ENCODE measurements at regions not wholly inside any gene's neighbourhood (a gene's known extent, or its start where the extent isn't known, plus 50 kb on each side); places are given as distances from the start of the nearest gene placed in this dataset.

DNA sequence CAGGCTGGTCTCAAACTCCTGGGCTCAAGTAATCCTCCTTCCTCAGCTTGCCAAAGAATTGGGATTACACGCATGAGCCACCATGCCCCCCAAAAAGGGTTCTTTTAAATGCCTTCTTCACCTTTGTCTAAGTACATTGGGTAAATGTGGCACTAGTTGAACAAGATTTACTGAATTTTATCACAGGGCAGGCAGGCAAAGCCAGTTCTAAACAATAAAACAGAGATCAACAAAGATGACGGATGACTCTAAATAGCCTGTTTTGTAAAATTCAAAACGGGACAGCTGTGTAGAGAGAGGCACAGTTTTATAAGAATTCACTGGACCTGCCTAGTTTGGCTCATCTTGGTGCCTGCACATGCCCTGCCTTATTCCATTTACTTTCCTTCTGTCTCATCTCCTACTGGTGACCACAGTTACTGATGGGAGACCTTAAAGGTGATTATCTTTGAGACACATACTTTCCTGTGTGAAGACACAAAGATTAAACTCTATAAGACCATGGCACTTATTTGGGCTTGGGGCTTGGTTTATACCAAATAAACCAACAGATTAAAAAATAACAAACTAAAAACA, 149.6 kb upstream of the DMRT1 start:
- DNase-seq (ENCODE audit: low read depth, low spot score) (no peak), FAIRE-seq (no peak)
- intact Hi-C loops (cut with micrococcal nuclease) = no loop called here
- Histone ChIP-seq H3K4me2 (ENCODE audit: insufficient read depth, low read length) (no peak overlapping the region), H3K27ac (ENCODE audit: insufficient read depth, low read depth, low read length) (peak overlapping the region; percentile 86), H3K36me3 (ENCODE audit: control insufficient read depth in 2 of 2, extremely low read depth in 1 of 2, insufficient read depth in 2 of 2, low read length in 2 of 2) (no peaks in the 10 kb centered on the region), H3K4me1 (ENCODE audit: control insufficient read depth, extremely low read depth, insufficient read depth, low read length) (peaks cover 57% of the 10 kb centered on the region), H3K4me3 (replicated peaks in 1 of 3; ENCODE audit: insufficient read depth in 1 of 3, low read depth in 1 of 3, low read length in 3 of 3) (no peak overlapping the region), H3K9ac (replicated peaks; ENCODE audit: extremely low read depth, insufficient read depth, low read length) (no peak overlapping the region), H3K79me2 (ENCODE audit: control insufficient read depth, insufficient read depth, low read length) (peaks cover 27% of the 10 kb centered on the region), H3K27me3 (ENCODE audit: control insufficient read depth in 2 of 2, insufficient read depth in 2 of 2, low read length in 2 of 2) (no peaks in the 10 kb centered on the region), H4K20me1 (replicated peaks; ENCODE audit: control insufficient read depth, extremely low read depth, insufficient read depth, low read length) (no peaks in the 10 kb centered on the region), H3K9me3 (replicated peaks; ENCODE audit: control insufficient read depth, insufficient read depth, low read length) (no peaks in the 10 kb centered on the region), H2AFZ (ENCODE audit: low read depth, low read length) (peak overlapping the region; percentile 13), H3K9me1 (replicated peaks; ENCODE audit: control insufficient read depth, extremely low read depth, insufficient read depth, low read length) (no peaks in the 10 kb centered on the region)
- TF ChIP-seq FOS (IDR thresholded peaks at IDR 0.05; ENCODE audit: borderline replicate concordance, insufficient read depth, low read length) (no peak), POLR2AphosphoS5 (IDR thresholded peaks at IDR 0.05; ENCODE audit: insufficient read depth, low read depth, low read length) (no peak), GATA2 (IDR thresholded peaks at IDR 0.05; ENCODE audit: insufficient read depth, insufficient read length, low read depth, low read length) (no peak), EZH2 (IDR thresholded peaks at IDR 0.05; ENCODE audit: borderline replicate concordance, low read depth, low read length, severe bottlenecking) (no peak), MYC (IDR thresholded peaks at IDR 0.05; ENCODE audit: low read depth, low read length) (no peak), POLR2A (IDR thresholded peaks at IDR 0.05; ENCODE audit: low read depth, low read length) (no peak), JUN (IDR thresholded peaks at IDR 0.05; ENCODE audit: borderline replicate concordance, insufficient read depth, insufficient read length, low read depth) (no peak)
- TF ChIP-seq, protein P1, sequence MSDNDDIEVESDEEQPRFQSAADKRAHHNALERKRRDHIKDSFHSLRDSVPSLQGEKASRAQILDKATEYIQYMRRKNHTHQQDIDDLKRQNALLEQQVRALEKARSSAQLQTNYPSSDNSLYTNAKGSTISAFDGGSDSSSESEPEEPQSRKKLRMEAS (IDR thresholded peaks at IDR 0.05; ENCODE audit: insufficient read depth, insufficient read length) = no peak
- TF ChIP-seq, protein P2, sequence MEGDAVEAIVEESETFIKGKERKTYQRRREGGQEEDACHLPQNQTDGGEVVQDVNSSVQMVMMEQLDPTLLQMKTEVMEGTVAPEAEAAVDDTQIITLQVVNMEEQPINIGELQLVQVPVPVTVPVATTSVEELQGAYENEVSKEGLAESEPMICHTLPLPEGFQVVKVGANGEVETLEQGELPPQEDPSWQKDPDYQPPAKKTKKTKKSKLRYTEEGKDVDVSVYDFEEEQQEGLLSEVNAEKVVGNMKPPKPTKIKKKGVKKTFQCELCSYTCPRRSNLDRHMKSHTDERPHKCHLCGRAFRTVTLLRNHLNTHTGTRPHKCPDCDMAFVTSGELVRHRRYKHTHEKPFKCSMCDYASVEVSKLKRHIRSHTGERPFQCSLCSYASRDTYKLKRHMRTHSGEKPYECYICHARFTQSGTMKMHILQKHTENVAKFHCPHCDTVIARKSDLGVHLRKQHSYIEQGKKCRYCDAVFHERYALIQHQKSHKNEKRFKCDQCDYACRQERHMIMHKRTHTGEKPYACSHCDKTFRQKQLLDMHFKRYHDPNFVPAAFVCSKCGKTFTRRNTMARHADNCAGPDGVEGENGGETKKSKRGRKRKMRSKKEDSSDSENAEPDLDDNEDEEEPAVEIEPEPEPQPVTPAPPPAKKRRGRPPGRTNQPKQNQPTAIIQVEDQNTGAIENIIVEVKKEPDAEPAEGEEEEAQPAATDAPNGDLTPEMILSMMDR (IDR thresholded peaks at IDR 0.05; ENCODE audit: extremely low read depth in 1 of 2, insufficient read depth in 1 of 2, low read depth in 1 of 2, low read length in 2 of 2) = no peak
- dilution Hi-C loops (cut with MboI; ENCODE audit: extremely low pct_ligation_motif_present, low sequenced_read_pairs) = no loop called here
- CTCF ChIA-PET = interaction anchor here (0.6 to 6.7 kb wide), 7 partner anchors 9 to 59 kb away, joined by 3 to 91 read pairs (median 6); no protein-coding TSS in a partner anchor
- POLR2A ChIA-PET = interaction anchor here (3.3 kb wide), 1 partner anchor 7 kb away, joined by 40 read pairs; no protein-coding TSS in a partner anchor
- no TSS peak for BruUV-seq (replicated peaks)

Measured in endothelial cell of umbilical vein (primary cell).